CD4-positive, alpha-beta T cell (primary cell): ENCODE measurements at regions not wholly inside any gene's neighbourhood (a gene's known extent, or its start where the extent isn't known, plus 50 kb on each side); places are given as distances from the start of the nearest gene placed in this dataset.

Source experiments
- ATAC-seq: fragments of 200-7000 bp; cut with Tn5 transposase; one replicate; pipeline ENCODE4 v1.10.0; 2022; ENCODE audit warnings: mild to moderate bottlenecking; ENCODE audit not compliant: poor library complexity
- CTCF ChIA-PET: fragments of 350-600 bp; sonication (Branson Sonifier 250); formaldehyde crosslinking; loops from one replicate; lab custom pipeline; 2021; ENCODE audit warnings: antibody characterized with exemption, inconsistent platforms; lab: Charles Lee
- POLR2A ChIA-PET: fragments of 350-600 bp; sonication (Branson Sonifier 250); formaldehyde crosslinking; loops from one replicate; lab custom pipeline; 2021; ENCODE audit warnings: antibody characterized with exemption, inconsistent platforms; lab: Charles Lee
- DNase-seq, 14 experiments: peaks; one replicate each; pipeline ENCODE4 v3.0.0-alpha.2; 2013 to 2020; ENCODE audit warnings: mixed read lengths in 2 of 14
- H3K27ac ChIP-seq, 2 donors: one replicate each; pipeline versions ENCODE4 v1.5.1 to v1.7.0; 2013; ENCODE audit warnings: low read length in 2 of 2, low read depth in 1 of 2, mild to moderate bottlenecking in 1 of 2
- H3K27me3 ChIP-seq, 2 experiments: 1 replicate in 1 of 2; 2 replicates in 1 of 2; pipeline versions ENCODE4 v1.6.1 to v1.7.0; 2013; ENCODE audit warnings: low read length in 2 of 2, control low read depth in 1 of 2, mild to moderate bottlenecking in 1 of 2, moderate library complexity in 1 of 2; ENCODE audit not compliant: insufficient read depth in 2 of 2, control insufficient read depth in 1 of 2
- H3K36me3 ChIP-seq: one replicate; pipeline ENCODE4 v1.6.1; 2013; ENCODE audit warnings: low read length, control low read depth; ENCODE audit not compliant: insufficient read depth
- H3K4me1 ChIP-seq: one replicate; pipeline ENCODE4 v1.6.1; 2013; ENCODE audit warnings: low read length, control low read depth; ENCODE audit not compliant: insufficient read depth
- H3K4me3 ChIP-seq: one replicate; pipeline ENCODE4 v1.5.1; 2013; ENCODE audit warnings: mild to moderate bottlenecking, low read length, moderate library complexity
- H3K9me3 ChIP-seq, 2 experiments: 1 replicate in 1 of 2; 2 replicates in 1 of 2; pipeline versions ENCODE4 v1.6.1 to v1.7.0; 2013; ENCODE audit warnings: low read length in 2 of 2, mild to moderate bottlenecking in 2 of 2, control low read depth in 1 of 2, moderate library complexity in 1 of 2; ENCODE audit not compliant: control insufficient read depth in 1 of 2, insufficient read depth in 1 of 2
- H3K27ac Mint-ChIP-seq: one replicate; pipeline ENCODE4 v1.8.0; 2020; ENCODE audit warnings: mixed read lengths
- H3K27me3 Mint-ChIP-seq: one replicate; pipeline ENCODE4 v1.8.0; 2021; ENCODE audit warnings: mixed read lengths
- H3K36me3 Mint-ChIP-seq: one replicate; pipeline ENCODE4 v1.8.0; 2021; ENCODE audit warnings: low read depth, mixed read lengths
- H3K4me1 Mint-ChIP-seq: one replicate; pipeline ENCODE4 v1.8.0; 2021; ENCODE audit warnings: low read depth, mixed read lengths
- H3K4me3 Mint-ChIP-seq: one replicate; pipeline ENCODE4 v1.8.0; 2020; ENCODE audit warnings: mild to moderate bottlenecking, mixed read lengths
- H3K9me3 Mint-ChIP-seq: one replicate; pipeline ENCODE4 v1.8.0; 2020; ENCODE audit warnings: mixed read lengths
- intact Hi-C, 2 experiments: fragments of 100-400 bp; cut with DNase I in 1 of 2; cut with micrococcal nuclease in 1 of 2; formaldehyde crosslinking; loops; one replicate each; pipeline versions ENCODE4 v1.15.1 to v1.9.0; 2023 to 2025; cut with DNase I, micrococcal nuclease
- TF ChIP-seq, protein P1 (sequence below): fragments of 200-600 bp; IDR thresholded peaks from one replicate; pipeline ENCODE4 v1.8.0; 2022; ENCODE audit warnings: antibody characterized with exemption, mild to moderate bottlenecking

DNA sequence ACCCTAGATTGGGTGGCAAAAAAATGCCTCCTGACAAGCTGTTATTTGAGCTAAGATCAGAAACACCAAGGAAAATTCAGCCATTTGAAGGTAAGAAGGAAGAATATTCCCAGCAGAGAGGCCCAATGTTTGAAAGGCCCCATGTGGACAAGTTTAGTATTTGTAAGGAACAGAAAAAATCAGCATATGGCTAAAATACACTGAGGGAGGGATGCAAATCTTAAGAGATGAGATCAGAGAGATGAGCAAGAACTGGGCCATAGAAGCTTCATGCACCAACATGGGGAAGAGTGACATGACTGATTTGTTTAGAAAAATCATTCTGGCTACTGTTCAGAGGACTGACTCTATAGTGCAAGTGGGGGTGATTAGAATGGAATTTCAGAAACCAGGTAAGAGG lies 496.8 kb upstream of the SOX5 start:
- no peaks in the 10 kb centered on the region for H3K27me3 Mint-ChIP-seq
- no peaks in the 10 kb centered on the region for H3K4me1 ChIP-seq
- H3K36me3 ChIP-seq: no peaks in the 10 kb centered on the region
- H3K4me3 ChIP-seq: no peak overlapping the region
- no peak overlapping the region for H3K4me3 Mint-ChIP-seq
- H3K27ac Mint-ChIP-seq: no peak overlapping the region
- intact Hi-C loops: no loop called here
- ChIA-PET CTCF (no interaction called here), POLR2A (no interaction called here)
- ATAC-seq (no peak), DNase-seq (no peak)
- no peak overlapping the region for H3K27ac ChIP-seq
- TF ChIP-seq, protein P1, sequence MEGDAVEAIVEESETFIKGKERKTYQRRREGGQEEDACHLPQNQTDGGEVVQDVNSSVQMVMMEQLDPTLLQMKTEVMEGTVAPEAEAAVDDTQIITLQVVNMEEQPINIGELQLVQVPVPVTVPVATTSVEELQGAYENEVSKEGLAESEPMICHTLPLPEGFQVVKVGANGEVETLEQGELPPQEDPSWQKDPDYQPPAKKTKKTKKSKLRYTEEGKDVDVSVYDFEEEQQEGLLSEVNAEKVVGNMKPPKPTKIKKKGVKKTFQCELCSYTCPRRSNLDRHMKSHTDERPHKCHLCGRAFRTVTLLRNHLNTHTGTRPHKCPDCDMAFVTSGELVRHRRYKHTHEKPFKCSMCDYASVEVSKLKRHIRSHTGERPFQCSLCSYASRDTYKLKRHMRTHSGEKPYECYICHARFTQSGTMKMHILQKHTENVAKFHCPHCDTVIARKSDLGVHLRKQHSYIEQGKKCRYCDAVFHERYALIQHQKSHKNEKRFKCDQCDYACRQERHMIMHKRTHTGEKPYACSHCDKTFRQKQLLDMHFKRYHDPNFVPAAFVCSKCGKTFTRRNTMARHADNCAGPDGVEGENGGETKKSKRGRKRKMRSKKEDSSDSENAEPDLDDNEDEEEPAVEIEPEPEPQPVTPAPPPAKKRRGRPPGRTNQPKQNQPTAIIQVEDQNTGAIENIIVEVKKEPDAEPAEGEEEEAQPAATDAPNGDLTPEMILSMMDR: no peak
- no peaks in the 10 kb centered on the region for H3K9me3 Mint-ChIP-seq
- H3K4me1 Mint-ChIP-seq: no peaks in the 10 kb centered on the region
- H3K9me3 ChIP-seq: no peaks in the 10 kb centered on the region
- no peaks in the 10 kb centered on the region for H3K36me3 Mint-ChIP-seq
- no peaks in the 10 kb centered on the region for H3K27me3 ChIP-seq

DNA sequence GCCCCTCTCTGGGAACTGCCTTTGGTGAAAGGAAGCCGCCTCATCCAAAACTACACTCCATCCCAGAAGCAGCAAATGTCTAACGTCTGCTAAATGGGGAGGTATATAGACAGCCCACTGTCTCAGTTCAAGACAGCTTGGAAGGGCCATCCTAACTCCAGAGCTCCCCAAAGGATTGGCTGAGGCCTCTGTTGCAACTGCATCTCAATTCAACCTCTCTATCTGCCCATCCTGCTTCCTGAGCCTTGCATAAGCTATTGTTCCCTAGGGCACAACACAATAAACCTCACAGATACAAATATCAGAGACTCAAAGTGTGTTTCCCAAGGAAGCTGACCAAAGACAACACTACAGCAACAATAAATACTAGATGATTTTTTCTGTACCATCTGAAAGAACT lies 495.2 kb upstream of the SOX5 start:
- POLR2A ChIA-PET: no interaction called here
- H3K4me3 ChIP-seq: no peak overlapping the region

DNA sequence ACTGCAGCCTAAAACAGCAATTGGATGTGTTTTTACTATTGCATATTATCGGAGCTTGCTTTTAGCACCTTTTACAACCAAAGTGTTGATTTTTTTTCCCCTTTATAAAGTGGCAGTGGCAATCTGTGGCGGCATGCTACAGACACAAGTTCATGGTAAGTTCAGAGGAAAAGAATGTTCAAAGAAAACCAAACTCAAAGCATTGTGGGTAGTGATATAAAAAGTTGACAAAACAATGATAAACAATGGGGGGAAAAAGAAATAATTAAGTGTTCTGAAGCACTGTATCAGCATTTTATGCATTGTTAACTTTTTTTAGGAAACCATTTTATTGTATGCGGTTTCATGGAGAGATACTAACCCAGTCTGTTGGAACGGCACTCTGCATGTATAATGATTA lies 492.0 kb upstream of the SOX5 start:
- Mint-ChIP-seq H3K36me3 (no peaks in the 10 kb centered on the region), H3K27ac (no peak overlapping the region), H3K4me3 (no peak overlapping the region), H3K27me3 (no peaks in the 10 kb centered on the region), H3K4me1 (no peaks in the 10 kb centered on the region), H3K9me3 (no peaks in the 10 kb centered on the region)
- Histone ChIP-seq H3K27ac (no peak overlapping the region), H3K4me1 (no peaks in the 10 kb centered on the region), H3K27me3 (no peaks in the 10 kb centered on the region), H3K4me3 (no peak overlapping the region), H3K36me3 (no peaks in the 10 kb centered on the region), H3K9me3 (no peaks in the 10 kb centered on the region)
- POLR2A ChIA-PET: no interaction called here
- DNase-seq (no peak), ATAC-seq (no peak)
- TF ChIP-seq, protein P1: no peak
- intact Hi-C loops: no loop called here
- CTCF ChIA-PET: no interaction called here

More for the DNA sequence above, 495.2 kb upstream of the SOX5 start:
- no peaks in the 10 kb centered on the region for H3K9me3 ChIP-seq
- no peak overlapping the region for H3K27ac Mint-ChIP-seq
- no peaks in the 10 kb centered on the region for H3K4me1 Mint-ChIP-seq
- intact Hi-C loops: no loop called here
- H3K36me3 ChIP-seq: no peaks in the 10 kb centered on the region
- no peaks in the 10 kb centered on the region for H3K27me3 ChIP-seq
- H3K9me3 Mint-ChIP-seq: no peaks in the 10 kb centered on the region
- no peak overlapping the region for H3K27ac ChIP-seq
- ATAC-seq (no peak), DNase-seq (no peak)
- CTCF ChIA-PET: no interaction called here
- no peaks in the 10 kb centered on the region for H3K4me1 ChIP-seq
- H3K36me3 Mint-ChIP-seq: no peaks in the 10 kb centered on the region
- TF ChIP-seq, protein P1: no peak
- no peaks in the 10 kb centered on the region for H3K27me3 Mint-ChIP-seq
- H3K4me3 Mint-ChIP-seq: no peak overlapping the region
